ENCODE measurements at regions not wholly inside any gene's neighbourhood (a gene's known extent, or its start where the extent isn't known, plus 50 kb on each side); places are given as distances from the start of the nearest gene placed in this dataset.
"Not testable (repeated sequence)": the region's sequence is repeated elsewhere in the genome, so short reads cannot be mapped to it uniquely, and the experiment has no call there.

DNA sequence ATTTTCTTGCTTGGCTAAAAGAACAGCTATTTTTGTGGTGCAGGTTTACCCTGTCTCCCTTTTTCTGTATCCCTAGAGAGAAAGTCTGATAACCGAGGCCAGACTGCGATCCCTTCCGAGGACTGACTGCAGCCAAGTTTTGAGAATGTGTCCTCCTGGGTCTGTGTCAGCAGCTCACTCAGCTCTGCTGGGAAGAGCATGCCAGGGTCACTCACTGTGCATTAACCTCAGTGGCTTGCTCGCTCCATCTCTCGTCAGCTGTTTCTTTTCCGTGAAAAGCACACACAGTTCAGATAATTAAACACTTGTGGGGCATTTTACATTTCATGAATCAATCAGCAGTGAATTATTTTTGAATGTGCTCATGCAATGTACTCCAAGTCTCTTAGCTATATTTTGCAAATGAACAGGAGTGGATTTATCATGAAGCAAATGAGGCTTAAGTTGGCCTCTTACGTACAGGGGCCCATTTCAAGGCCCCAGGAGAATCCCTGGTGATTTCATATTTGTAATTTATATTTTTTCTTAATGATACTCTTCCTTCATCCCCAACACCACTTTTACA is 252.1 kb downstream of the SMARCA2 start:
- no peak for ATAC-seq (replicated peaks)
- peaks cover 14% of the 10 kb centered on the region for H3K27me3 Mint-ChIP-seq
- no peak overlapping the region for H3K27ac Mint-ChIP-seq
- H3K4me3 Mint-ChIP-seq = no peak overlapping the region
- H3K9me3 Mint-ChIP-seq = no peaks in the 10 kb centered on the region
- no peaks in the 10 kb centered on the region for H3K4me1 Mint-ChIP-seq
- no peaks in the 10 kb centered on the region for H3K36me3 Mint-ChIP-seq (ENCODE audit: low read depth)

- H3K36me3 Mint-ChIP-seq (ENCODE audit: low read depth) = no peaks in the 10 kb centered on the region
- no peaks in the 10 kb centered on the region for H3K9me3 Mint-ChIP-seq
- H3K4me3 Mint-ChIP-seq = no peak overlapping the region
- no peak for ATAC-seq (replicated peaks)
- H3K27me3 Mint-ChIP-seq = peaks cover 18% of the 10 kb centered on the region
- H3K4me1 Mint-ChIP-seq = no peaks in the 10 kb centered on the region
- H3K27ac Mint-ChIP-seq = no peak overlapping the region
Measured at GRCh38 chr9:2269778-2270177, 254.6 kb downstream of the SMARCA2 start.

GRCh38 chr9:2270565-2270964 is 255.4 kb downstream of the SMARCA2 start:
- no peak overlapping the region for H3K27ac Mint-ChIP-seq
- ATAC-seq (replicated peaks) = no peak
- H3K4me3 Mint-ChIP-seq = no peak overlapping the region
- no peaks in the 10 kb centered on the region for H3K4me1 Mint-ChIP-seq
- no peaks in the 10 kb centered on the region for H3K36me3 Mint-ChIP-seq (ENCODE audit: low read depth)
- H3K27me3 Mint-ChIP-seq = peaks cover 18% of the 10 kb centered on the region
- H3K9me3 Mint-ChIP-seq = no peaks in the 10 kb centered on the region

DNA sequence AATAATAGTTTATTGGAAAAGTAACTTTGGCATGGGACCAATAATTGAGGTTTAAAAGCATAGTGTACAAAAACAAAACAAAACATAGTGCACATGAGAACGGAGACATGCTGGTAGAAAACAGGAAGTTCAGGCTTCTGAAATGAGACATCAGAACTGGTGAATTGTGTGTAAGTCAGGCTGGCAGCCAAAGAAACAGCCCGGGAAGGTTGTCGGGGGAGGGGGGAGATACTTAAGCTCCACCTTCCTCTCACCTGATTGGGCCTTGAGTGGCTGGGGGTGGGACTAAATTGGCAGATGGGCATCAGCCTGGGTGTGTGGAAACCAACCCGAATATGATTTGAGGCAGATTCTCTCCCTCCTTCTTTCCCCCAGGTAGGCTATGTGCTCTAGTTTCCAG is 256.3 kb downstream of the SMARCA2 start:
- Mint-ChIP-seq H3K9me3 (no peaks in the 10 kb centered on the region), H3K27me3 (peaks cover 25% of the 10 kb centered on the region), H3K4me1 (no peaks in the 10 kb centered on the region), H3K36me3 (ENCODE audit: low read depth) (no peaks in the 10 kb centered on the region), H3K27ac (no peak overlapping the region), H3K4me3 (no peak overlapping the region)
- ATAC-seq (replicated peaks) = peak; percentile 47

DNA sequence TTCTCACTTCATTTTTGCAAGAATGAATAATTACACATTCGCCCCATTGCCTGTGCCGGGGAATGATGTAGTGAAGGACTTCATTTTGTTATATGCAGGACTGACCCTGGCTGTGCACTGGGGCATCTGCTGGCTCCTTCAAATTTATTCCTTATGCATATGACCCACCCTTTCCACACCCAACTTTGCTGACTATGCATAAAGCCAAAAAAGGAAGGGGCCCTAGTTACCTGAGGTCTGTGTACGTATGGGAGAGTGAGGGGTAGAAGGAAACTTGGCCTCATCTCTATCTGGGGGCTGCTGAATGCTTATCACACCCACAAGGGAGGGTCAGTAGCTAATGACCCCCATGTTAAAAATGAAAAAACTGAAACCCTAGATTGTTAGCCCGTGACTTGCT is 259.6 kb downstream of the SMARCA2 start:
- no peaks in the 10 kb centered on the region for H3K36me3 Mint-ChIP-seq (ENCODE audit: low read depth)
- H3K9me3 Mint-ChIP-seq = no peaks in the 10 kb centered on the region
- H3K4me1 Mint-ChIP-seq = no peaks in the 10 kb centered on the region
- peaks cover 28% of the 10 kb centered on the region for H3K27me3 Mint-ChIP-seq
- H3K27ac Mint-ChIP-seq = no peak overlapping the region
- no peak for ATAC-seq (replicated peaks)
- H3K4me3 Mint-ChIP-seq = no peak overlapping the region

GRCh38 chr9:2276296-2276695 is 261.1 kb downstream of the SMARCA2 start:
- Mint-ChIP-seq H3K4me3 (no peak overlapping the region), H3K27ac (no peak overlapping the region), H3K4me1 (no peaks in the 10 kb centered on the region), H3K9me3 (no peaks in the 10 kb centered on the region), H3K27me3 (peaks cover 21% of the 10 kb centered on the region), H3K36me3 (ENCODE audit: low read depth) (no peaks in the 10 kb centered on the region)
- ATAC-seq (replicated peaks) = no peak

GRCh38 chr9:2277133-2277532 is 262.0 kb downstream of the SMARCA2 start:
- peaks cover 20% of the 10 kb centered on the region for H3K27me3 Mint-ChIP-seq
- not testable (repeated sequence) for H3K4me1 Mint-ChIP-seq; H3K4me3 Mint-ChIP-seq; H3K36me3 Mint-ChIP-seq (ENCODE audit: low read depth); ATAC-seq (replicated peaks); H3K9me3 Mint-ChIP-seq; H3K27ac Mint-ChIP-seq

DNA sequence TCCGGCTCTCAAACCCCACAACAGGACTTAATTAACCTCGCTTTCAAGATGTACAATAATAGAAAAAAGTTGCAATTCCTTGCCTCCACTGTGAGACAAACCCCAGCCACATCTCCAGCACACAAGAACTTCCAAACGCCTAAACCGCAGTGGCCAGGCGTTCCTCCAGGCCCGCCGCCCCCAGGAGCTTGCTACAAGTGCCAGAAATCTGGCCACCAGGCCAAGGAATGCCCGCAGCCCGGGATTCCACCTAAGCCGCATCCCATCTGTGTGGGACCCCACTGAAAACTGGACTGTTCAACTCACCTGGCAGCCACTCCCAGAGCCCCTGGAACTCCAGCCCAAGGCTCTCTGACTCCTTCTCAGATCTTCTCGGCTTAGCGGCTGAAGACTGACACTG is 262.5 kb downstream of the SMARCA2 start:
- not testable (repeated sequence) for H3K4me1 Mint-ChIP-seq; H3K36me3 Mint-ChIP-seq (ENCODE audit: low read depth); H3K9me3 Mint-ChIP-seq; H3K4me3 Mint-ChIP-seq; H3K27ac Mint-ChIP-seq; ATAC-seq (replicated peaks)
- peaks cover 20% of the 10 kb centered on the region for H3K27me3 Mint-ChIP-seq

DNA sequence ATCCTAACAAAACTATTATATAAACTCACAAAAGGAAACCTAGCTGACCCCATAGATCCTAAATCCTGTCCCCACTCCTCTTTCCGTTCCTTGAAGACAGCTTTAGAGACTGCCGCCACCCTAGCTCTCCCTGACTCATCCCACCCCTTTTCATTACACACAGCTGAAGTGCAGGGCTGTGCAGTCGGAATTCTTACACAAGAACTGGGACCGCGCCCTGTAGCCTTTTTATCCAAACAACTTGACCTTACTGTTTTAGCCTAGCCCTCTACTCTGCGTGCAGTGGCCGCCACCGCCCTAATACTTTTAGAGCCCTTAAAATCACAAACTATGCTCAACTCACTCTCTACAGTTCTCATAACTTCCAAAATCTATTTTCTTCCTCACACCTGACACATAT is 264.0 kb downstream of the SMARCA2 start:
- H3K36me3 Mint-ChIP-seq (ENCODE audit: low read depth); H3K27ac Mint-ChIP-seq; H3K9me3 Mint-ChIP-seq; ATAC-seq (replicated peaks); H3K4me3 Mint-ChIP-seq; H3K4me1 Mint-ChIP-seq: not testable (repeated sequence)
- H3K27me3 Mint-ChIP-seq = peaks cover 16% of the 10 kb centered on the region

DNA sequence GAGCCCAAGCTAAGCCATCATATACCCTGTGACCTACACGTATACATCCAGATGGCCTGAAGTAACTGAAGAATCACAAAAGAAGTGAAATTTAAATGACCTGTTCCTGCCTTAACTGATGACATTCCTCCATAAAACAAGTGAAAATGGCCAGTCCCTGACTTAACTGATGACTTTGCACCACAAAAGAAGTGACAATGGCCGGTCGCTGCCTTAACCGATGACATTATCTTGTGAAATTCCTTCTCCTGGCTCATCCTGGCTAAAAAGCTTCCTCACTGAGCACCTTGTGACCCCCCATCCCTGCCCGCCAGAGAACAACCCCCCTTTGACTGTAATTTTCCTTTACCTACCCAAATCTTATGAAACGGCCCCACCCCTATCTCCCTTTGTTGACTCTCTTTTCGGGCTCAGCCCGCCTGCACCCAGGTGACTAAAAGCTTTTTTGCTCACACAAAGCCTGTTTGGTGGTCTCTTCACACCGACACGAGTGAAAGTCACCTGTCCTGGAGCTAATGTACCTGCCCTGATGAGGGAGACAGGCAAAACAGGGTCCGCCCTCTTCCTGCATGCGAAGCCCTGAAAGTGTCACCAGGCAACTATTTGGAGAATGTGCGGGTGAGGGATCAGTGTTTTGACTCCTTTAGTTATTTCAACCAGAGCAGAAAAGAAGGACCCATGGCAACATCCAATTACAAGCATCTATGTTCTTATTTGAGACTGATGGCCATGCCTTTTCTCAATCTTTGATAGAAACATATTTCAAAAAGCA is 266.1 kb downstream of the SMARCA2 start:
- Mint-ChIP-seq H3K9me3 (no peaks in the 10 kb centered on the region), H3K4me1 (no peaks in the 10 kb centered on the region), H3K27ac (no peak overlapping the region), H3K4me3 (no peak overlapping the region), H3K27me3 (peaks cover 10% of the 10 kb centered on the region), H3K36me3 (ENCODE audit: low read depth) (no peaks in the 10 kb centered on the region)
- ATAC-seq (replicated peaks) = no peak

- H3K27ac Mint-ChIP-seq = no peak overlapping the region
- peaks cover 5% of the 10 kb centered on the region for H3K27me3 Mint-ChIP-seq
- H3K9me3 Mint-ChIP-seq = no peaks in the 10 kb centered on the region
- H3K4me3 Mint-ChIP-seq = no peak overlapping the region
- no peaks in the 10 kb centered on the region for H3K36me3 Mint-ChIP-seq (ENCODE audit: low read depth)
- no peak for ATAC-seq (replicated peaks)
- H3K4me1 Mint-ChIP-seq = no peaks in the 10 kb centered on the region
Measured at GRCh38 chr9:2281803-2282185, 266.6 kb downstream of the SMARCA2 start.

GRCh38 chr9:2284770-2285169 is 269.6 kb downstream of the SMARCA2 start:
- no peaks in the 10 kb centered on the region for H3K36me3 Mint-ChIP-seq (ENCODE audit: low read depth)

DNA sequence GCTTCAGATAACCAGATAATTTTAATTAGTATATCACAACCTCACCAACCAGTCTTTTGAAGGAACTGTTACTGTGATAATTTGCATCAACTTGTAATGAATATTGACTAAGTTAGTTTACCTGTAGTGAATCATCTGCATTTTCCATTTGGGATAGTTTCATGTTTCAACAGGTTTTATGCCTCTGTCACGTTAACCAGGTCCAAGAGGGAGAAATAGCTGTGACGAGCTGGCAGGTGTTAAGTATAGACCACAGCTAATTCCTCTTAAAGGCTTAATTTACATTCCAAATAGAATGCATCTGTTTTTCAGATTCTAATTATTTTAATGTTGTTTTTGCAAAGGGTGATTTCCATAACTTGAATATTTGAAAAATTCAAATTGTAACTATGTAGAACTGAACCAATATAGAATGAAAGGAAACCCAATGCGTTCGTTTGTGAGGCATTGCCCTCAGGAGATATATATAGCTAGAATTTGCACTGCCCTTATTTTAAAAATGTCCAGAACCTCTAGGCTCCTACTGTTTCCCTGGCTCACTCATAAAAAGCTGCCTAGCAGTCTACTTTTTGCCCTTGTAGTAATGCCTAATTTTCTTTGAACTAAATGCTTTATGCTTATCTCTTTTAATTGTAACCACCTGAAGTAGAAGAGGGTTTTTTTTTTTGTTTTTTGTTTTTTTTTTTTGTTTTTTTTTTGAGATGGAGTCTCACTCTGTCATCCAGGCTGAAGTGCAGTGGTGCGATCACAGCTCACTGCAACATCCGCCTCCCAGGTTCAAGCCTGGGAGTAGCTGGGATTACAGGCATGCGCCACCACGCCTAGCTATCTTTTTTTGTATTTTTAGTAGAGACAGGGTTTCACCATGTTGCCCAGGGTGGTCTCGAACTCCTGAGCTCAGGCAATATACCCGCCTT is 270.5 kb downstream of the SMARCA2 start:
- H3K27ac Mint-ChIP-seq = no peak overlapping the region
- no peaks in the 10 kb centered on the region for H3K4me1 Mint-ChIP-seq
- no peaks in the 10 kb centered on the region for H3K36me3 Mint-ChIP-seq (ENCODE audit: low read depth)
- no peak overlapping the region for H3K4me3 Mint-ChIP-seq
- H3K9me3 Mint-ChIP-seq = no peaks in the 10 kb centered on the region
- no peak for ATAC-seq (replicated peaks)
- H3K27me3 Mint-ChIP-seq = peaks cover 11% of the 10 kb centered on the region

More at GRCh38 chr9:2284770-2285169, 269.6 kb downstream of the SMARCA2 start:
- Mint-ChIP-seq H3K27ac (no peak overlapping the region), H3K4me1 (no peaks in the 10 kb centered on the region), H3K9me3 (no peaks in the 10 kb centered on the region), H3K27me3 (peaks cover 7% of the 10 kb centered on the region), H3K4me3 (no peak overlapping the region)
- ATAC-seq (replicated peaks) = no peak

DNA sequence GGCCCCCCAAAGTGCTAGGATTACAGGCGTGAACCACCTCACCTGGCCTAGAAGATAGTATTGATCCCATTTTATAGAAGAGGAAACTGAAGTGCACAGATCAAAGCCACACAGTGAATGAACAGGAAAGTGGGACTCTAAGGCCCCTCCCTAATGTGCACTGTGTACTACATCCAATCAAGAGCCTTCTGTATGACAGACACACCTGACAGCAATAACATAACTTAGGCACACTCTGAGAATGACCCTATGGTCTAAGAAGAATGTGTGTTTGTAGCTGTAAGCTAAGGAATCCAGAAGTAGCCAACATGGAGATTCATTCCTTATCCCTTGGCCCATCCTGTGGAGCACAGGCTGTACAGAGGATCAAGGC is 271.2 kb downstream of the SMARCA2 start:
- H3K27ac Mint-ChIP-seq = no peak overlapping the region
- no peak overlapping the region for H3K4me3 Mint-ChIP-seq
- no peak for ATAC-seq (replicated peaks)
- H3K4me1 Mint-ChIP-seq = no peaks in the 10 kb centered on the region
- H3K27me3 Mint-ChIP-seq = peaks cover 15% of the 10 kb centered on the region
- no peaks in the 10 kb centered on the region for H3K36me3 Mint-ChIP-seq (ENCODE audit: low read depth)
- H3K9me3 Mint-ChIP-seq = no peaks in the 10 kb centered on the region

Measured in activated T-helper 17 cell treated with anti-CD3 and anti-CD28 coated beads, Interleukin-2, amount 50 U/mL, for 72 hours (primary cell).